Naive thymus-derived CD4-positive, alpha-beta T cell (primary cell): ENCODE measurements at regions not wholly inside any gene's neighbourhood (a gene's known extent, or its start where the extent isn't known, plus 50 kb on each side); places are given as distances from the start of the nearest gene placed in this dataset.

Experiments
- ATAC-seq: fragments of 150-1000 bp; cut with Tn5 transposase; 2 replicates; pipeline ENCODE4 v1.10.0; 2021; ENCODE audit warnings: mild to moderate bottlenecking, moderate library complexity
- CTCF ChIA-PET: fragments of 350-600 bp; sonication (Branson Sonifier 250); formaldehyde crosslinking; loops from one replicate; lab custom pipeline; 2021; ENCODE audit warnings: antibody characterized with exemption; lab: Charles Lee
- POLR2A ChIA-PET: fragments of 350-600 bp; sonication (Branson Sonifier 250); formaldehyde crosslinking; loops from one replicate; lab custom pipeline; 2021; ENCODE audit warnings: antibody characterized with exemption, inconsistent platforms; lab: Charles Lee
- DNase-seq, 9 donors: peaks; one replicate each; pipeline versions ENCODE4 v3.0.0 to v3.0.0-alpha.2; 2020 to 2022; ENCODE audit warnings: mixed read lengths in 1 of 9
- H3K27ac ChIP-seq: one replicate; pipeline ENCODE4 v1.7.0; 2013; ENCODE audit warnings: mild to moderate bottlenecking, low read depth, low read length, moderate library complexity
- H3K27me3 ChIP-seq, 2 donors: one replicate each; pipeline ENCODE4 v1.7.0; 2013; ENCODE audit warnings: low read length in 2 of 2, mild to moderate bottlenecking in 2 of 2, moderate library complexity in 2 of 2; ENCODE audit not compliant: control insufficient read depth in 2 of 2, insufficient read depth in 2 of 2
- H3K36me3 ChIP-seq, 3 experiments: 1 replicate in 2 of 3; 2 replicates in 1 of 3; pipeline ENCODE4 v1.7.0; 2013; ENCODE audit warnings: low read length in 3 of 3, mild to moderate bottlenecking in 3 of 3, moderate library complexity in 1 of 3; ENCODE audit not compliant: insufficient read depth in 3 of 3, control insufficient read depth in 2 of 3
- H3K4me1 ChIP-seq, 2 donors: one replicate each; pipeline ENCODE4 v1.7.0; 2013; ENCODE audit warnings: low read length in 2 of 2, mild to moderate bottlenecking in 2 of 2, moderate library complexity in 1 of 2; ENCODE audit not compliant: control insufficient read depth in 2 of 2, insufficient read depth in 2 of 2
- H3K4me3 ChIP-seq: 2 replicates; pipeline ENCODE4 v1.7.0; 2013; ENCODE audit warnings: mild to moderate bottlenecking, low read length
- H3K9me3 ChIP-seq, 3 experiments: 1 replicate in 2 of 3; 2 replicates in 1 of 3; pipeline ENCODE4 v1.7.0; 2013; ENCODE audit warnings: low read length in 3 of 3; ENCODE audit not compliant: control insufficient read depth in 2 of 3
- H3K27ac Mint-ChIP-seq, 9 donors: one replicate each; pipeline ENCODE4 v1.8.0; 2020 to 2022; ENCODE audit warnings: mixed read lengths in 9 of 9, mild to moderate bottlenecking in 8 of 9, moderate library complexity in 5 of 9, inconsistent platforms in 2 of 9
- H3K27me3 Mint-ChIP-seq, 5 donors: one replicate each; pipeline ENCODE4 v1.8.0; 2021 to 2022; ENCODE audit warnings: mixed read lengths in 5 of 5, mild to moderate bottlenecking in 1 of 5
- H3K36me3 Mint-ChIP-seq, 5 donors: one replicate each; pipeline ENCODE4 v1.8.0; 2020 to 2022; ENCODE audit warnings: mixed read lengths in 5 of 5, mild to moderate bottlenecking in 3 of 5, inconsistent platforms in 1 of 5
- H3K4me1 Mint-ChIP-seq, 7 donors: one replicate each; pipeline ENCODE4 v1.8.0; 2020 to 2022; ENCODE audit warnings: mixed read lengths in 7 of 7, mild to moderate bottlenecking in 3 of 7, inconsistent platforms in 1 of 7
- H3K4me3 Mint-ChIP-seq, 10 donors: one replicate each; pipeline ENCODE4 v1.8.0; 2020 to 2022; ENCODE audit warnings: mild to moderate bottlenecking in 10 of 10, mixed read lengths in 10 of 10, moderate library complexity in 6 of 10, inconsistent platforms in 2 of 10
- H3K9me3 Mint-ChIP-seq, 11 donors: one replicate each; pipeline ENCODE4 v1.8.0; 2020 to 2022; ENCODE audit warnings: mixed read lengths in 11 of 11, mild to moderate bottlenecking in 4 of 11, inconsistent platforms in 1 of 11, moderate library complexity in 1 of 11
- intact Hi-C, 2 donors: fragments of 100-400 bp; cut with micrococcal nuclease; formaldehyde crosslinking; loops; one replicate each; pipeline ENCODE4 v1.15.1; 2023

DNA sequence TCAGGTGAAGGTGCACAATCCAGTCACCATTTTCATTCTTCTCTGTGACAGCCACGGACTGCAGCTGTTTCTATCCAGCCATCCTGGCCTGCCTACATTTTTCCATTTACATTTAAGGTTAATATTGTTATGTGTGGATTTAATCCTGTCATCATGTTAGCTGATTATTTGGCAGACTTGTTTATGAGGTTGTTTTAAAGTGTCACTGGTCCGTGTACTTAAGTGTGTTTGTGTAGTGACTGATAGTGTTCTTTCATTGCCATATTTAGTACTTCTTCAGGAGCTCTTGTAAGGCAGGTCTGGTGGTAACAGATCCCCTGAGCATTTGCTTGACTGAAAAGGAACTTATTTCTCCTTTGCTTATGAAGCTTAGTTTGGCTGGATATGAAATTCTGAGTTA lies 364.2 kb downstream of the JRKL start:
- POLR2A ChIA-PET = no interaction called here
- Histone ChIP-seq H3K4me3 (no peak overlapping the region), H3K27me3 (no peaks in the 10 kb centered on the region), H3K27ac (no peak overlapping the region), H3K36me3 (no peaks in the 10 kb centered on the region), H3K9me3 (no peaks in the 10 kb centered on the region), H3K4me1 (no peaks in the 10 kb centered on the region)
- Mint-ChIP-seq H3K27ac (no peak overlapping the region), H3K27me3 (no peaks in the 10 kb centered on the region), H3K4me3 (no peak overlapping the region), H3K4me1 (no peaks in the 10 kb centered on the region), H3K36me3 (no peaks in the 10 kb centered on the region), H3K9me3 (peaks cover 0 to 10% (median 0%) of the 10 kb centered on the region in 11 donors)
- DNase-seq = no peak
- intact Hi-C loops = no loop called here
- CTCF ChIA-PET = no interaction called here
- no peak for ATAC-seq

DNA sequence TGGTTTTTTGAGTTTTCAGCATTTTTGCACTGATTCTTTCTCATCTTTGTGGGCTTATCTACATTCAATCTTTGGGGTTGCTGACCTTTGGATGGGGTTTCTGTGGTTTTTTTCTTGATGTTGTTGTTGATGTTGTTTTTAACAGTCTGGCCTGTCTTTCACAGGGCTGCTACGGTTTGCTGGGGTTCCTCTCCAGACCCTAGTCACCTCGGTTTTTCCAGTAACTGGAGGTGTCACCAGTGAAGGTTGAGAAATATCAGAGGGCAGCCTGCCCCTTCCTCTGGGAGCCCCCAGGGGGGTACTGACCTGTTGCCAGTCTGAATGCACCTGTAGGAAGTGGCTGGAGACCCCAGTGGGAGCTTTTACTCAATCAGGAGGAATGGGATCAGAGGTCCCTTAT lies 365.4 kb downstream of the JRKL start:
- H3K36me3 ChIP-seq = no peaks in the 10 kb centered on the region
- no peaks in the 10 kb centered on the region for H3K9me3 ChIP-seq
- Mint-ChIP-seq H3K27me3 (no peaks in the 10 kb centered on the region), H3K9me3 (peaks cover 0 to 10% (median 2%) of the 10 kb centered on the region in 11 donors), H3K36me3 (no peaks in the 10 kb centered on the region), H3K27ac (no peak overlapping the region), H3K4me1 (no peaks in the 10 kb centered on the region), H3K4me3 (no peak overlapping the region)
- no peak for ATAC-seq
- H3K27ac ChIP-seq = no peak overlapping the region
- DNase-seq = no peak
- no peak overlapping the region for H3K4me3 ChIP-seq
- intact Hi-C loops = no loop called here
- no peaks in the 10 kb centered on the region for H3K27me3 ChIP-seq
- ChIA-PET POLR2A (no interaction called here), CTCF (no interaction called here)
- H3K4me1 ChIP-seq = no peaks in the 10 kb centered on the region

DNA sequence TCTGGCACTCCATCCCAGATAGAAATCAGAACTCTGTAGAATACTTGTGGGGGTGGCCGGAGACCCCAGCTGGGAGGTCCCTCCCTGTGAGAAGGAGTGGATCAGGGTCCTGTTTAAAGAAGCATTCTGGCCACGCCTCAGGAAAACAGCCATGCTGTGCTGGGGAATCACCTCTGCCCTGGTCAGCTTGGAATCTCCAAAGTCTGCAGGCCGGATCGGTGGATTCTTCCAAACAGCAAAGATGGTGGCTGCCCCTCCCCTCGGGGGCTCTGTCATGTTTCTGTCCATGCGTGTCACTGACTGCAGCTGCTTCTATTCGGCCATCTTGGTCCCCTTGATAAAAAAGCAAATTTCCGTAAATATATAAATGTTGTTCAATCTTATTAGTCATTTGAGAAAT lies 365.9 kb downstream of the JRKL start:
- Histone ChIP-seq H3K9me3 (no peaks in the 10 kb centered on the region), H3K4me3 (no peak overlapping the region), H3K27me3 (no peaks in the 10 kb centered on the region), H3K27ac (no peak overlapping the region), H3K36me3 (no peaks in the 10 kb centered on the region), H3K4me1 (no peaks in the 10 kb centered on the region)
- intact Hi-C loops = no loop called here
- Mint-ChIP-seq H3K4me3 (no peak overlapping the region), H3K36me3 (no peaks in the 10 kb centered on the region), H3K27ac (no peak overlapping the region), H3K27me3 (no peaks in the 10 kb centered on the region), H3K9me3 (peaks cover 0 to 10% (median 2%) of the 10 kb centered on the region in 11 donors), H3K4me1 (no peaks in the 10 kb centered on the region)
- POLR2A ChIA-PET = no interaction called here
- ATAC-seq (no peak), DNase-seq (no peak)
- CTCF ChIA-PET = no interaction called here

DNA sequence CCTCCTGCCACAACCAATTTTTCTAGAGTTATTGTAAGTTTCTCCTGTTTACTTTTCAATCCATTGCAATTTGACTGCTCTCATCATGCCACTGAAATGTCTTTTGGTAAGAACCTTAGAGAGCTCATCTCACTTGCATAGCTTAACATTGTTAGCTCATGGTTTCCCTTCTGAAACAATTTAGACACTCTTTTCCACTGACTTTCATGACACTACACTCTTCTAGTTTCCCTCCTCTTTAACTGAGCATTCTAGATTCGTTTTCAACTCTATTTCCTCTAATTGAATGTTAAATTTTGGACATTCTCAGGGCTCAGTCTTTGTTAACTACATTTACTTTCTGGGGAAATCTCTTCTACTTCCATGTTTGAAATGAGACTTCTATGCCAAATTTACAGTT lies 369.1 kb downstream of the JRKL start:
- intact Hi-C loops = no loop called here
- no peaks in the 10 kb centered on the region for H3K4me1 ChIP-seq
- Mint-ChIP-seq H3K36me3 (no peaks in the 10 kb centered on the region), H3K9me3 (peaks cover 0 to 10% (median 0%) of the 10 kb centered on the region in 11 donors), H3K27me3 (no peaks in the 10 kb centered on the region), H3K4me1 (no peaks in the 10 kb centered on the region), H3K27ac (no peak overlapping the region), H3K4me3 (no peak overlapping the region)
- no peak overlapping the region for H3K27ac ChIP-seq
- ChIA-PET POLR2A (no interaction called here), CTCF (no interaction called here)
- DNase-seq = no peak
- no peaks in the 10 kb centered on the region for H3K27me3 ChIP-seq
- no peak overlapping the region for H3K4me3 ChIP-seq
- no peaks in the 10 kb centered on the region for H3K36me3 ChIP-seq
- H3K9me3 ChIP-seq = no peaks in the 10 kb centered on the region
- no peak for ATAC-seq

DNA sequence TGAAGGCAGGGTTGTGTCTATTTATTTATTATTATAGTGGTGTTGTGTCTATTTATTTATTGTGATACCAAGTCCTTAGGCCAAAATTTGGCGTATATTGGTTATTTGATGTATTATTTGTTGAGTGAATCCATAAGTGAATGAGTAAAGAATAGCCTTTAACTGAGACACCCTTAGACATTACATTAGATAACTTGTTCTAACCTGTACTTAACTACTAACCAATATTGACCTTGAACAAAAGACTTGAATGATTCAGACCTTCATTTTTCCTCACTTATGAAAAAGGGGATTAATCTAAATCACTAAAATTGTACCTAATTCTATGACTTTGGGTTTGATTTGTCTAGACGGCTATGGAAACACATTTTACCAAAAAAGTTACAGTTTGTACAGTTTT lies 370.5 kb downstream of the JRKL start:
- Histone ChIP-seq H3K4me1 (no peaks in the 10 kb centered on the region), H3K4me3 (no peak overlapping the region), H3K27ac (no peak overlapping the region), H3K36me3 (no peaks in the 10 kb centered on the region), H3K27me3 (no peaks in the 10 kb centered on the region), H3K9me3 (no peaks in the 10 kb centered on the region)
- POLR2A ChIA-PET = no interaction called here
- no peaks in the 10 kb centered on the region for H3K4me1 Mint-ChIP-seq
- no peak overlapping the region for H3K4me3 Mint-ChIP-seq
- intact Hi-C loops = no loop called here
- ATAC-seq = no peak
- CTCF ChIA-PET = no interaction called here
- no peaks in the 10 kb centered on the region for H3K27me3 Mint-ChIP-seq
- DNase-seq = no peak
- H3K36me3 Mint-ChIP-seq = no peaks in the 10 kb centered on the region
- H3K9me3 Mint-ChIP-seq = peaks cover 0 to 20% (median 0%) of the 10 kb centered on the region in 11 donors
- H3K27ac Mint-ChIP-seq = no peak overlapping the region

DNA sequence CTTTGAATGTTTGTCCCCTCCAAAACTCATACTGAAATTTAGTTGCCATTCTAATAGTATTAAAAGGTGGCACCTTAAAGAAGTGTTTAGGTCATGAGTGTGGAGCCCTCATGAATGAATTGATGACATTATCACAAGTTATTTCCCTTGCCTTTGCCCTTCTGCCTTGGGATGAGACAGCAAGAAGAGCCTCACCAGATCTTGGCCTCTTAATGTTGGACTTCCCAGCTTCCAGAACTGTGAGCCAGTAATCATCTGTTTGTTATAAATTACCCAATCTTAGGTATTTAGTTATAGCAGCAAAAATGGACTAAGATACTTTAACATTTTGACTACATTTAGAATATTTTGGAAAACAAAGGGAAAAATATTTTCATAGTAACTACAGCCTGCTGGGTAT lies 371.0 kb downstream of the JRKL start:
- Mint-ChIP-seq H3K36me3 (no peaks in the 10 kb centered on the region), H3K4me1 (no peaks in the 10 kb centered on the region), H3K9me3 (peaks cover 0 to 20% (median 0%) of the 10 kb centered on the region in 11 donors), H3K27ac (no peak overlapping the region), H3K4me3 (no peak overlapping the region), H3K27me3 (no peaks in the 10 kb centered on the region)
- H3K4me3 ChIP-seq = no peak overlapping the region
- no peak for ATAC-seq
- H3K36me3 ChIP-seq = no peaks in the 10 kb centered on the region
- H3K9me3 ChIP-seq = no peaks in the 10 kb centered on the region
- CTCF ChIA-PET = no interaction called here
- intact Hi-C loops = no loop called here
- no peaks in the 10 kb centered on the region for H3K27me3 ChIP-seq
- H3K27ac ChIP-seq = no peak overlapping the region
- no peaks in the 10 kb centered on the region for H3K4me1 ChIP-seq
- POLR2A ChIA-PET = no interaction called here
- no peak for DNase-seq

DNA sequence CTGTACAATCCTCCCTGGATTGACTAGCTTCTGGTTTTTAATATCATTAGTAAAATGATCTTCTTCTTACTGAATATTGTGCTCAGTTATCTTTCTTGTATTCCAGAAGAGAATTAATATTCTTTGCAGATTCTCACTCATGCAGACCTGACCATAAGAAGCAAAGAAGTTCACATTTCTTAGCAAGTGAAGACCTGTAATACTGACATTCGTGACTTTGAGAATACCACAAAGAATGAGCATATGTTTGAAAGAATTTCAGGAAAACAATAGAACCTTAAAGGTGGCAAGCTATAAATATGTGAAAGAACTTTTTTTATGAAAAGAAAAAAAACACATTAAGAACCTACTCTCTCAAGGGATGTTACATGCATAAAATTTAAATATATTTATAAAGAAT lies 371.6 kb downstream of the JRKL start:
- Histone ChIP-seq H3K4me1 (no peaks in the 10 kb centered on the region), H3K27ac (no peak overlapping the region), H3K9me3 (no peaks in the 10 kb centered on the region), H3K36me3 (no peaks in the 10 kb centered on the region), H3K4me3 (no peak overlapping the region), H3K27me3 (no peaks in the 10 kb centered on the region)
- ChIA-PET POLR2A (no interaction called here), CTCF (no interaction called here)
- ATAC-seq = no peak
- DNase-seq = no peak
- Mint-ChIP-seq H3K27me3 (no peaks in the 10 kb centered on the region), H3K4me3 (no peak overlapping the region), H3K27ac (no peak overlapping the region), H3K36me3 (no peaks in the 10 kb centered on the region), H3K4me1 (no peaks in the 10 kb centered on the region), H3K9me3 (peaks cover 0 to 23% (median 1%) of the 10 kb centered on the region in 11 donors)
- intact Hi-C loops = no loop called here
